ENCODE measurements at regions not wholly inside any gene's neighbourhood (a gene's known extent, or its start where the extent isn't known, plus 50 kb on each side); places are given as distances from the start of the nearest gene placed in this dataset.

DNA sequence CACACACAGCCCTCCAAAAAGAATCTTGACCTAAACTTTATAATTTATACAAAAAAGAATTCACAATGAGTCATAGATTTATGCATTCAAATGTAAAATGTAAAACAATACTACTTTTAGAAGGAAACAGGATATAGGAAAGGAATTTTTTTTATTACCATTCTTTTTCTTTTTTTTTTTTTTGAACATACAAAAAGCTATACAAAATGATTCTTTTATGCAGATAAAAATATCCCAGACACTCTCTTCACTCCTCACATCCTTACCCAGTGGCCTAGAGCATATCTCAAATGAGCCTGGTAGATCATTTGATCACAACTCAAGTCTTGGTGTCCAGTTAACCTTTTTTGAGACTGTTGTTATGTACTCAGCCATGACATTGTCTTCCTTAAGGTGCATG, 307.3 kb upstream of the KLF3 start:
- H3K27me3 ChIP-seq (ENCODE audit: control insufficient read depth, insufficient read depth, low read length), result no peaks in the 10 kb centered on the region
- H3K4me3 ChIP-seq (ENCODE audit: low read length), result no peak overlapping the region
- H3K36me3 ChIP-seq (ENCODE audit: control insufficient read depth, low read depth, low read length), result no peaks in the 10 kb centered on the region
- H3K9me3 ChIP-seq (ENCODE audit: control insufficient read depth, low read depth, low read length), result no peaks in the 10 kb centered on the region
- H3K4me1 ChIP-seq (ENCODE audit: control insufficient read depth, low read depth, low read length), result no peaks in the 10 kb centered on the region
- no peak overlapping the region for H3K27ac ChIP-seq (ENCODE audit: low read length)
- no peak overlapping the region for H3K9ac ChIP-seq (ENCODE audit: low read length)

DNA sequence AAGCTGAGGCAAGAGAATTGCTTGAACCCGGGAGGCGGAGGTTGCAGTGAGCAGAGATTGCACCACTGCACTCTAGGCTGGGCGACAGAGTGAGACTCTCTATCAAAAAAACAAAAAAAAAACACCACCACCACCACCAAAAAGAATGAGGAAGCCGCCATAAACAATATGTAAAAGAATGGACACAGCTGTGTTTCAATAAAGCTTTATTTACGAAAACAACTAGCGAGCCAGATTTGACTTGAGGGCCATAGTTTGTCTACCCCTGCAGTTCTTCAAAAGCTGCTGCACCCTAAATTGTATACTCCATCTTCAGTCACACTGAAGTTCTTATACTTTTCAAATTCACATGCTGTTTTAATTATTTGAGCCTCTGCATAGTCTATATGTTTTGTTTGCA, 306.5 kb upstream of the KLF3 start:
- no peak overlapping the region for H3K9ac ChIP-seq (ENCODE audit: low read length)
- no peak overlapping the region for H3K4me3 ChIP-seq (ENCODE audit: low read length)
- no peaks in the 10 kb centered on the region for H3K9me3 ChIP-seq (ENCODE audit: control insufficient read depth, low read depth, low read length)
- H3K36me3 ChIP-seq (ENCODE audit: control insufficient read depth, low read depth, low read length), result no peaks in the 10 kb centered on the region
- no peaks in the 10 kb centered on the region for H3K4me1 ChIP-seq (ENCODE audit: control insufficient read depth, low read depth, low read length)
- H3K27ac ChIP-seq (ENCODE audit: low read length), result no peak overlapping the region
- no peaks in the 10 kb centered on the region for H3K27me3 ChIP-seq (ENCODE audit: control insufficient read depth, insufficient read depth, low read length)

DNA sequence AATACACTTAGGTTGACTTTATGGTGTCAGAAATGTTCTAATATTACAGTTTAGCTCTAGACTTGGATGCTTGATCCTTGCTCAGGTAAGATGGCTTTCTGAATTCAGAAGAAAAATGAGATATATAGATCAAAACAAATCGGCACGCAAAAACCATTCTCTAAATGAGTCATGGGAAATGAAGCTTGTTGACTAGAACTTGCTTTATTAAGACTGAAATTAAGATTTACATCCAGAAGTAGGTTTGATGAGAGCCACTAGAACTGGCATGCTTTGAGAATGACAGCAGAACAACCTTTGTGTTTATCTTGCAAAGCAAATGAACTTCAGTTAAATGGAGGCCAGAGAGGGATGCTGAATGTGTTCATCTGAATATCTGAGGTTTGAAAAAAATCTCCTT, 304.9 kb upstream of the KLF3 start:
- Histone ChIP-seq H3K4me1 (ENCODE audit: control insufficient read depth, low read depth, low read length) (no peaks in the 10 kb centered on the region), H3K36me3 (ENCODE audit: control insufficient read depth, low read depth, low read length) (no peaks in the 10 kb centered on the region), H3K9me3 (ENCODE audit: control insufficient read depth, low read depth, low read length) (no peaks in the 10 kb centered on the region), H3K4me3 (ENCODE audit: low read length) (no peak overlapping the region), H3K27me3 (ENCODE audit: control insufficient read depth, insufficient read depth, low read length) (no peaks in the 10 kb centered on the region), H3K27ac (ENCODE audit: low read length) (no peak overlapping the region), H3K9ac (ENCODE audit: low read length) (no peak overlapping the region)

DNA sequence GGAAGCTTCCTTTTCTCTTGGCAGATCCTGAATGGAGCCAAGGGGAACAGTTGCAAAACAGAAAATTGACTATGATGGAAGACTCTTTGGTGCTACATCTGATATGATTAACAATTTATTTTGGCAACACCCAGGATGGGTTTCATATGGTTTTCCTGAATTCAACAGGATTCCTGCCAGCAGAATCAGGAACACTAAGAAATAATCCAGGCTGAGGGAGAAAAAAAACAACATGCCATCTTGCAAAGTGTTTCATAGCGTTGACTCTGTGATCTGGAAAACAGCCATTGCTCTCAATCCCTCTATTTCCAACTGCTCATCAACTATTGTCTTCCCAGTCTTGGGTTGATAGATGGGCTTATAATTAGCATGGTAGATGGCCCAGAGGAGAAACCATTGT, 303.8 kb upstream of the KLF3 start:
- Histone ChIP-seq H3K9me3 (ENCODE audit: control insufficient read depth, low read depth, low read length) (no peaks in the 10 kb centered on the region), H3K36me3 (ENCODE audit: control insufficient read depth, low read depth, low read length) (no peaks in the 10 kb centered on the region), H3K27ac (ENCODE audit: low read length) (no peak overlapping the region), H3K4me3 (ENCODE audit: low read length) (no peak overlapping the region), H3K27me3 (ENCODE audit: control insufficient read depth, insufficient read depth, low read length) (no peaks in the 10 kb centered on the region), H3K9ac (ENCODE audit: low read length) (no peak overlapping the region), H3K4me1 (ENCODE audit: control insufficient read depth, low read depth, low read length) (no peaks in the 10 kb centered on the region)

DNA sequence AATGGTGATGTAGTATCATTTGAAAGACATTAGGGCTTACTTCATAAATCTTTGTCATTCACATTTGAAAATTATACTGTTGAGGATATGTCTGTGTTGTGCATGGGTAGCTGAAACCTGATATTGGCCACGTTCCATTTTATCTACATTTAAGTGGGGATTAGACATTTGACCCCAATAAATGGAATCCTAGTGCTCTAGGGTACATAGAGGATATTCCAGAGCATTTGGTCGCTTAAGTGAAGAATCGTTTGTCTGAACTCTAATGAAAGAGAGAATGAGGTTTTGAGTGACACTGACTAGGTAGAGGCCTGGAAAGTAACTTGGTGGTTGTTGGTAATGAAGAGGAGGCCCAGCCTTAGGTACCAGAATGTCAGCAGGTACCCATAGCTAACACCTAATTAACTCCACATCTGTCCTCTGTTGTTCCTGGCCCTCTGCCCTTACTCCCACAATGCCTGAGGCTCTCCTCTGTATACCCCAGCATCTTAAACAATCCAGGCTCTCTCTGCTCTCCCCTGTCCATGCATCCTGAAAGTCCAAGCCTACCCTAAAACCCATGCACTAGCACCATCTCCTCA, 299.5 kb upstream of the KLF3 start:
- Histone ChIP-seq H3K4me1 (ENCODE audit: control insufficient read depth, low read depth, low read length) (no peaks in the 10 kb centered on the region), H3K9me3 (ENCODE audit: control insufficient read depth, low read depth, low read length) (no peaks in the 10 kb centered on the region), H3K36me3 (ENCODE audit: control insufficient read depth, low read depth, low read length) (no peaks in the 10 kb centered on the region), H3K27ac (ENCODE audit: low read length) (no peak overlapping the region), H3K4me3 (ENCODE audit: low read length) (no peak overlapping the region), H3K27me3 (ENCODE audit: control insufficient read depth, insufficient read depth, low read length) (no peaks in the 10 kb centered on the region), H3K9ac (ENCODE audit: low read length) (no peak overlapping the region)

DNA sequence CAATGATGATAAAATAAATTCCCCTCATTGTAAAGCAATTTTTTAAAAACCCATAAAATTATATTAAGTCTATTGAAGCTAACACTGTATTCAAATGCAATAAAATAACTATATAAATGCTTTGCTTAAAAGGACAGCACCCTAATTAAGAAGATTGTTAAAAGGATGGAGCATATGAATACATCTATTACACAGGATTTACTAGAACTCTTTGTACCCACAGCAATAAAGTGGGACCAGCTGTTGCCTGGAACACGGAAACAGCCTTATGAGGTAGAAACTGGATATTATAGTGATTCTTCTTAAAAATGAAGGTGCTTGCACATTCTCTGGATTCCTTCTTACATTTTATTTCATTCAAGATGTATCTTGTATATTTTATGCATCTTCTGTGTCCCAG, 298.7 kb upstream of the KLF3 start:
- Histone ChIP-seq H3K9me3 (ENCODE audit: control insufficient read depth, low read depth, low read length) (no peaks in the 10 kb centered on the region), H3K27ac (ENCODE audit: low read length) (no peak overlapping the region), H3K4me1 (ENCODE audit: control insufficient read depth, low read depth, low read length) (no peaks in the 10 kb centered on the region), H3K4me3 (ENCODE audit: low read length) (no peak overlapping the region), H3K27me3 (ENCODE audit: control insufficient read depth, insufficient read depth, low read length) (no peaks in the 10 kb centered on the region), H3K9ac (ENCODE audit: low read length) (no peak overlapping the region), H3K36me3 (ENCODE audit: control insufficient read depth, low read depth, low read length) (no peaks in the 10 kb centered on the region)

DNA sequence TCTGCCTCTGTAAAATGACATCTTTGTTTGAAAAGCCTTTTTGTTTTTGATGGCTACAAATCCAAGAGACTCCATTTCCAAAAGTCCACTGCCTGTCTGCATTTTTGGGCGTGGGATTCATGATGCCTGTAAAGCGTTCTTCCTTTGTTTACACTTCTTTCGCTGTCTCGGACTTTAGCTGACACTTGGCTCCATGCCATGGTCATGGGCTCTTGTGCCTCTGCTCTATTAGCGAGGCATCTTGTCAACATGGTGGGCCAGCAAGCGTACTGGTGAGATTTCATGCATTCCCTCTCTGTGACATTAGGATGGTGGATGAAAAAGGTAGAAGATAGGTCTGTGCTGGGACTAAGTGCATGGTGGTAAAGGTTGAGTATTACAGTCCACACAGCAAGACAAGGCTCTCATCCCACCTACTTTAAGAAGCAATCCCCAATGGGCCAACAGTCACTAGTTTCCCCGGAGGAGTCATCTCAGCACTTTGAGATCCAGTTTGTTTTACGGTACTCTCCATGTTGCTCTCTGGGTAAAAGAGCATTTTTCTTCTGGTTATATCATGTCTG, 298.2 kb upstream of the KLF3 start:
- Histone ChIP-seq H3K27me3 (ENCODE audit: control insufficient read depth, insufficient read depth, low read length) (no peaks in the 10 kb centered on the region), H3K4me1 (ENCODE audit: control insufficient read depth, low read depth, low read length) (no peaks in the 10 kb centered on the region), H3K36me3 (ENCODE audit: control insufficient read depth, low read depth, low read length) (no peaks in the 10 kb centered on the region), H3K9ac (ENCODE audit: low read length) (no peak overlapping the region), H3K9me3 (ENCODE audit: control insufficient read depth, low read depth, low read length) (no peaks in the 10 kb centered on the region), H3K27ac (ENCODE audit: low read length) (no peak overlapping the region), H3K4me3 (ENCODE audit: low read length) (no peak overlapping the region)

DNA sequence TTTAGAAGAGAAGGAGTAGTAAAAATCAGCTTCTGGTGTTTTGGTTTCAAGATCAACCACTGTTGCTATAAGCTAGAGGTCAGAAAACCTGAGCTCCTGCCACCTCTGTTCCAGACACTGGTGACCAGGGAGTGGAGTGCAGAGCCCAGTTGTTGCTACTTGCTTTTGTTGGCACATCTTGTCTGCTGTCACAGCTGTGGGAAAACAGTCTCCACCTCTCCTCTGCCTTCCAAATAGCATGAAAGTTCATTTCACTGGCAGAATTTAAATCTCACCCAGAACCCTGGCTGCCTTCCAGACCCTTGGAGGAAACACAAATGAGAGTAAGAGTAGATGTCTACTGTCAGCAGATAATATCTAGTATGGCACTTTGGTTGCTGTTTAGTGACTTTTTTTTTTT, 297.5 kb upstream of the KLF3 start:
- Histone ChIP-seq H3K4me3 (ENCODE audit: low read length) (no peak overlapping the region), H3K9ac (ENCODE audit: low read length) (no peak overlapping the region), H3K4me1 (ENCODE audit: control insufficient read depth, low read depth, low read length) (no peaks in the 10 kb centered on the region), H3K9me3 (ENCODE audit: control insufficient read depth, low read depth, low read length) (no peaks in the 10 kb centered on the region), H3K27ac (ENCODE audit: low read length) (no peak overlapping the region), H3K36me3 (ENCODE audit: control insufficient read depth, low read depth, low read length) (no peaks in the 10 kb centered on the region), H3K27me3 (ENCODE audit: control insufficient read depth, insufficient read depth, low read length) (no peaks in the 10 kb centered on the region)

DNA sequence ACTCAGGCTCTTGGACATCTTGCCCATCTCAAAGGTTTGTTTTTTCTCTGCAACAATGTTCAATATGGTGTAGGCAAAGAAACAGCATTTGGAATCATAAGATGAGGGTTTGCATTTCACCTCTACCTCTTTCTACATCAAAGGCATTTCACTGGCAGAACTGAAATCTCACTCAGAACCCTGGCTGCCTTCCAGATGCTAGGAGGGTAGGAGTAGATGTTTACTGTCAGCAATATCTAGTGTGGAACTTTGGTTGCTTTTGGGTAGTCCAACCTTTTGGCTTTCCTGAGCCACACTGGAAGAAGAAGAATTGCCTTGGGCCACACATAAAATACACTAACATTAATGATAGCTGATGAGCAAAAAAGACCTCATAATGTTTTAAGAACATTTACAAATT, 297.0 kb upstream of the KLF3 start:
- no peaks in the 10 kb centered on the region for H3K36me3 ChIP-seq (ENCODE audit: control insufficient read depth, low read depth, low read length)
- H3K9ac ChIP-seq (ENCODE audit: low read length), result no peak overlapping the region

DNA sequence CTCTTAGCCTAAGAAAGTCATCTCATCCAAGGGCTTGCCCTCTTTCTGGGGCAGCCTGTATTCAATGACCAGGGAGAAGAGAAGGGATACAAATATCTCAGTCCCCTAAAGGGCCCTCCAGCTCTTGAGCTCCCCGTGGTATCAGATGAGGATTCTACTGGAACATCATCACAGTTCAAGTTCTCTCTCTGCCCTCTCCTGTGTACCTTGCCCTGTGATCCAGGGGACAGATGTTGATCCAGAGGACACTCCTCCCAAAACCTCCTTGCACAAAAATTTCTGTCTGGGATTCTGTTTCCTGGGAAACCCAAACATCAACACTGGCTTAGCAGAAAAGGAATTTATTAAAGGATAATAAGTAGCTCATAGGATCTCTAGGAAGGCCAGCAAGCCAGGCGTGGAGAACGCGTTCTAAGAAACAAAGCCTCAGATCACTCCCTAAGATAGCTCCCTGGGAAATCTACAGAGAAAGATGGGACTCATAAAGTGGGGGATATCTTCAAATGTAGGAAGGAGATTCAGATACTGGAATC, 296.3 kb upstream of the KLF3 start:
- no peaks in the 10 kb centered on the region for H3K27me3 ChIP-seq (ENCODE audit: control insufficient read depth, insufficient read depth, low read length)
- H3K9ac ChIP-seq (ENCODE audit: low read length), result no peak overlapping the region
- H3K4me3 ChIP-seq (ENCODE audit: low read length), result no peak overlapping the region
- no peaks in the 10 kb centered on the region for H3K4me1 ChIP-seq (ENCODE audit: control insufficient read depth, low read depth, low read length)
- H3K27ac ChIP-seq (ENCODE audit: low read length), result no peak overlapping the region
- no peaks in the 10 kb centered on the region for H3K9me3 ChIP-seq (ENCODE audit: control insufficient read depth, low read depth, low read length)
- H3K36me3 ChIP-seq (ENCODE audit: control insufficient read depth, low read depth, low read length), result no peaks in the 10 kb centered on the region

More for the DNA sequence above, 297.0 kb upstream of the KLF3 start:
- H3K4me3 ChIP-seq (ENCODE audit: low read length), result no peak overlapping the region
- no peak overlapping the region for H3K27ac ChIP-seq (ENCODE audit: low read length)
- H3K27me3 ChIP-seq (ENCODE audit: control insufficient read depth, insufficient read depth, low read length), result no peaks in the 10 kb centered on the region
- H3K9me3 ChIP-seq (ENCODE audit: control insufficient read depth, low read depth, low read length), result no peaks in the 10 kb centered on the region
- no peaks in the 10 kb centered on the region for H3K4me1 ChIP-seq (ENCODE audit: control insufficient read depth, low read depth, low read length)

DNA sequence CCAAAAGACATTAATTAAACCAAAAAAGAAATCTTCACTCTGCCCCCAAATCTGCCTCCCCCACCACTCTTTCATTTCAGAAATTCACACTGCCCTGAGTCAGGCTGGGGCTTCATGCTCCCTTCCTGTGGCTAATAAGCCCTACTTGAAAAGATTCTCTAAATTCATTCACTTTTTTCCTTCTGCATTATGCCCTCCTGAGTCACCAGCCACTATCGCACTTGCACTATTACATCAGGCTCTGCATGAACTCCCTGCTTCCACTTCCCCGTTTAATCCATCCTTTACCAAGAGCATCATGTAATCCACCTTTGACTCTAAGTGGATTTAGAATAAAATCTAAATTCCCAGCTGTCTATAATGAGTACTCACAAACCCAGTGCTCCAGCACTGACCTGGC, 295.4 kb upstream of the KLF3 start:
- no peak overlapping the region for H3K4me3 ChIP-seq (ENCODE audit: low read length)
- H3K9ac ChIP-seq (ENCODE audit: low read length), result no peak overlapping the region
- H3K9me3 ChIP-seq (ENCODE audit: control insufficient read depth, low read depth, low read length), result no peaks in the 10 kb centered on the region
- H3K27me3 ChIP-seq (ENCODE audit: control insufficient read depth, insufficient read depth, low read length), result no peaks in the 10 kb centered on the region
- no peaks in the 10 kb centered on the region for H3K36me3 ChIP-seq (ENCODE audit: control insufficient read depth, low read depth, low read length)
- H3K4me1 ChIP-seq (ENCODE audit: control insufficient read depth, low read depth, low read length), result no peaks in the 10 kb centered on the region
- H3K27ac ChIP-seq (ENCODE audit: low read length), result no peak overlapping the region

DNA sequence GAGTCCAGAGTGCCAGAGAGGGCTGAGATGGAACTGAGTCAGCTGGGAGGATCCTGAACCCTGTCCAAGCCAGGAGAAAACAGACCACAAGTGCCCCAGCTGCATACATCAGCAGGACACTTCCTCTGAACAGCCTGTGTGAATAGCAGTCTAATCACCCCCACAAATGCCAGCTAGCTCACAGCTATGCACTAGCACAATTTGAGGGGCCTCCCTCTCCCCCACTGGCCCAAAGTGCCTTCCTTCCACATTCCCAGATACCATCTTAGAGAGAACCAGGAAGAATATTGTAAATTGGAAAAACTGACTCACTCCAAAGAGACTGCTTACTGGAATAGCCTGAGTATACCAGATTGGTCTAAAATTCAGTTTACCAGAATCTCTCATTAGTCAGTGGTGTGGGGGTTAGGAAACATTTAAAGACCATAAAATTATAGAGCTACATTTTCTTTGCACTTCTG, 292.6 kb upstream of the KLF3 start:
- no peaks in the 10 kb centered on the region for H3K36me3 ChIP-seq (ENCODE audit: control insufficient read depth, low read depth, low read length)
- no peak overlapping the region for H3K9ac ChIP-seq (ENCODE audit: low read length)

More for the DNA sequence above, 292.6 kb upstream of the KLF3 start:
- Histone ChIP-seq H3K9me3 (ENCODE audit: control insufficient read depth, low read depth, low read length) (no peaks in the 10 kb centered on the region), H3K27me3 (ENCODE audit: control insufficient read depth, insufficient read depth, low read length) (no peaks in the 10 kb centered on the region), H3K4me3 (ENCODE audit: low read length) (no peak overlapping the region), H3K27ac (ENCODE audit: low read length) (no peak overlapping the region), H3K4me1 (ENCODE audit: control insufficient read depth, low read depth, low read length) (no peaks in the 10 kb centered on the region)

Measured in iPS-18a (cell line).